IMR-90 (cell line): ENCODE measurements at regions not wholly inside any gene's neighbourhood (a gene's known extent, or its start where the extent isn't known, plus 50 kb on each side); places are given as distances from the start of the nearest gene placed in this dataset.

Experiments used
- ATAC-seq: fragments of 200-7000 bp; cut with Tn5 transposase; 2 replicates; pipeline ENCODE4 v1.9.1; 2020; ENCODE audit warnings: low read depth, mild to moderate bottlenecking, moderate library complexity
- BruUV-seq: library from RNA; stranded (reverse); fragments of 400-500 nt; replicated peaks from 2 replicates; lab custom pipeline; 2021; lab: Mats Ljungman, UMichigan
- CTCF ChIA-PET: fragments of 300-600 bp; formaldehyde crosslinking; extraction: SDS; loops from one replicate; lab custom pipeline; 2021; ENCODE audit warnings: antibody characterized with exemption; lab: Yijun Ruan, JAX
- POLR2A ChIA-PET: fragments of 300-600 bp; sonication (Branson Sonifier 250); formaldehyde crosslinking; loops from one replicate; lab custom pipeline; 2022; ENCODE audit warnings: antibody characterized with exemption; ENCODE audit not compliant: unreplicated experiment; lab: Charles Lee
- DNase-seq: peaks from one replicate; pipeline ENCODE4 v3.0.0; 2013
- H2AFZ ChIP-seq: replicated peaks from 2 replicates; pipeline ENCODE3; 2013; ENCODE audit warnings: low read length, mild to moderate bottlenecking; ENCODE audit not compliant: poor library complexity
- H2AK5ac ChIP-seq: 2 replicates; pipeline ENCODE4 v1.6.1; 2013; ENCODE audit warnings: low read depth, low read length, inconsistent platforms
- H2AK9ac ChIP-seq: replicated peaks from 2 replicates; pipeline ENCODE3; 2013; ENCODE audit warnings: mild to moderate bottlenecking, low read depth, low read length, moderate library complexity; ENCODE audit not compliant: poor library complexity
- H2BK120ac ChIP-seq: 2 replicates; pipeline ENCODE4 v1.6.1; 2013; ENCODE audit warnings: low read depth, low read length, inconsistent platforms
- H2BK15ac ChIP-seq: 3 replicates; pipeline ENCODE4 v1.6.1; 2013; ENCODE audit warnings: low read depth, low read length, inconsistent platforms
- H2BK20ac ChIP-seq: 2 replicates; pipeline ENCODE4 v1.6.1; 2013; ENCODE audit warnings: low read depth, mild to moderate bottlenecking, inconsistent platforms, low read length, moderate library complexity
- H2BK5ac ChIP-seq: 2 replicates; pipeline ENCODE4 v1.6.1; 2013; ENCODE audit warnings: mild to moderate bottlenecking, low read depth, low read length, inconsistent platforms; ENCODE audit not compliant: poor library complexity, severe bottlenecking
- H3K14ac ChIP-seq: replicated peaks from 2 replicates; pipeline ENCODE4 v1.6.1; 2013; ENCODE audit warnings: low read depth, low read length, inconsistent platforms
- H3K18ac ChIP-seq: 2 replicates; pipeline ENCODE4 v1.6.1; 2013; ENCODE audit warnings: low read depth, low read length, control low read depth
- H3K23ac ChIP-seq: 2 replicates; pipeline ENCODE4 v1.6.1; 2013; ENCODE audit warnings: low read depth, low read length, inconsistent platforms
- H3K27ac ChIP-seq: 2 replicates; pipeline ENCODE4 v1.5.1; 2013; ENCODE audit warnings: mild to moderate bottlenecking, control low read depth, low read length; ENCODE audit not compliant: insufficient read depth
- H3K27me3 ChIP-seq: 2 replicates; pipeline ENCODE4 v1.6.1; 2013; ENCODE audit warnings: low read length; ENCODE audit not compliant: control insufficient read depth, insufficient read depth
- H3K36me3 ChIP-seq: 2 replicates; pipeline ENCODE4 v1.6.1; 2013; ENCODE audit warnings: low read length, mixed read lengths; ENCODE audit not compliant: control insufficient read depth, insufficient read depth
- H3K4ac ChIP-seq: 2 replicates; pipeline ENCODE4 v1.6.1; 2013; ENCODE audit warnings: low read depth, low read length, inconsistent platforms
- H3K4me1 ChIP-seq: 2 replicates; pipeline ENCODE4 v1.6.1; 2013; ENCODE audit warnings: low read length, mixed read lengths; ENCODE audit not compliant: control insufficient read depth, insufficient read depth
- H3K4me2 ChIP-seq: 2 replicates; pipeline ENCODE4 v1.6.1; 2013; ENCODE audit warnings: low read depth, mild to moderate bottlenecking, control low read depth, low read length, moderate library complexity
- H3K4me3 ChIP-seq: 2 replicates; pipeline ENCODE4 v1.5.1; 2013; ENCODE audit warnings: low read depth, mild to moderate bottlenecking, control low read depth, low read length, moderate library complexity; ENCODE audit not compliant: insufficient read depth
- H3K56ac ChIP-seq: 2 replicates; pipeline ENCODE4 v1.6.1; 2013; ENCODE audit warnings: low read length, inconsistent platforms; ENCODE audit not compliant: insufficient read depth; ENCODE audit errors: extremely low read depth
- H3K79me1 ChIP-seq, 2 experiments: 2 replicates each; pipeline ENCODE4 v1.6.1; 2013; ENCODE audit warnings: low read length in 2 of 2, inconsistent platforms in 1 of 2, low read depth in 1 of 2
- H3K9ac ChIP-seq: 2 replicates; pipeline ENCODE4 v1.6.1; 2013; ENCODE audit warnings: low read depth, low read length, control low read depth
- H3K9me1 ChIP-seq: 2 replicates; pipeline ENCODE4 v1.6.1; 2013; ENCODE audit warnings: low read length, inconsistent platforms; ENCODE audit not compliant: insufficient read depth
- H3K9me3 ChIP-seq: 2 replicates; pipeline ENCODE4 v1.6.1; 2013; ENCODE audit warnings: low read length; ENCODE audit not compliant: control insufficient read depth, insufficient read depth
- H4K20me1 ChIP-seq: 2 replicates; pipeline ENCODE4 v1.6.1; 2013; ENCODE audit warnings: low read length, inconsistent platforms; ENCODE audit not compliant: insufficient read depth
- H4K5ac ChIP-seq: 2 replicates; pipeline ENCODE4 v1.6.1; 2013; ENCODE audit warnings: mild to moderate bottlenecking, low read depth, low read length, control low read depth
- H4K8ac ChIP-seq, 2 experiments: 2 replicates each; pipeline ENCODE4 v1.6.1; 2013; ENCODE audit warnings: low read depth in 2 of 2, low read length in 2 of 2, control low read depth in 1 of 2, inconsistent platforms in 1 of 2
- H4K91ac ChIP-seq: 2 replicates; pipeline ENCODE4 v1.6.1; 2013; ENCODE audit warnings: low read depth, low read length, inconsistent platforms; ENCODE audit not compliant: insufficient read depth
- NFE2L2 ChIP-seq: fragments of 150-350 bp; IDR thresholded peaks from 2 replicates; pipeline ENCODE4 v1.6.1; 2016; ENCODE audit warnings: low read depth, mild to moderate bottlenecking, low read length
- RAD21 ChIP-seq: IDR thresholded peaks from 2 replicates; pipeline ENCODE4 v1.6.1; 2012; ENCODE audit warnings: low read length, improper control_type of control experiment
- WGBS, 2 experiments: methylation state at CpG; one replicate each; pipeline versions ENCODE4 v1.1.5 to v1.1.7; 2013; ENCODE audit warnings: missing lambda C conversion rate in 2 of 2; ENCODE audit not compliant: insufficient read length in 1 of 2; ENCODE audit errors: extremely low coverage in 2 of 2; 5-methylcytosine and 5-hydroxymethylcytosine counted together
- dilution Hi-C: fragments of 300-500 bp; cut with HindIII; formaldehyde crosslinking; loops from one replicate; pipeline ENCODE4 v1.14.3; 2018; ENCODE audit warnings: low sequenced_read_pairs; ENCODE audit not compliant: unreplicated experiment
- in situ Hi-C: fragments of 300-500 bp; cut with MboI; formaldehyde crosslinking; loops from 3 replicates; pipeline ENCODE4 v1.14.3; 2019; ENCODE audit warnings: low sequenced_read_pairs, inconsistent platforms, mixed read lengths
- intact Hi-C: fragments of 100-400 bp; cut with micrococcal nuclease; formaldehyde crosslinking; loops from 2 replicates; pipeline ENCODE4 v1.10.0; 2022
- TF ChIP-seq, protein P1 (sequence below): fragments of 150-350 bp; IDR thresholded peaks from 2 replicates; pipeline ENCODE4 v1.6.1; 2016; ENCODE audit warnings: low read depth, mild to moderate bottlenecking, low read length, moderate library complexity, borderline replicate concordance

- ChIA-PET POLR2A (no interaction called here), CTCF (no interaction called here)
- Histone ChIP-seq H4K91ac (no peak overlapping the region), H2BK20ac (no peak overlapping the region), H3K23ac (no peak overlapping the region), H4K5ac (no peak overlapping the region), H3K9me1 (0 out of 2 replicates have a peak, but pooled peaks cover 2% of the 10 kb centered on the region), H3K18ac (no peak overlapping the region), H2AK9ac (no peak overlapping the region), H2AK5ac (no peak overlapping the region), H3K4me1 (no peaks in the 10 kb centered on the region), H3K14ac (no peak overlapping the region), H2BK15ac (no peak overlapping the region), H2AFZ (no peak overlapping the region), H3K4ac (no peak overlapping the region), H3K4me3 (no peak overlapping the region), H3K9me3 (no peaks in the 10 kb centered on the region), H2BK120ac (no peak overlapping the region), H3K4me2 (no peak overlapping the region), H2BK5ac (no peak overlapping the region), H3K9ac (no peak overlapping the region), H3K79me1 (no peaks in the 10 kb centered on the region), H3K36me3 (no peaks in the 10 kb centered on the region), H3K56ac (no peak overlapping the region), H3K27ac (no peak overlapping the region), H4K20me1 (no peaks in the 10 kb centered on the region), H3K27me3 (no peaks in the 10 kb centered on the region), H4K8ac (no peak overlapping the region)
- BruUV-seq = no TSS peak
- ATAC-seq (no peak), DNase-seq (no peak)
- TF ChIP-seq NFE2L2 = 0 out of 2 replicates have a peak, but pooled peaks have one; percentile 41
- no peak for TF ChIP-seq RAD21
- TF ChIP-seq, protein P1, sequence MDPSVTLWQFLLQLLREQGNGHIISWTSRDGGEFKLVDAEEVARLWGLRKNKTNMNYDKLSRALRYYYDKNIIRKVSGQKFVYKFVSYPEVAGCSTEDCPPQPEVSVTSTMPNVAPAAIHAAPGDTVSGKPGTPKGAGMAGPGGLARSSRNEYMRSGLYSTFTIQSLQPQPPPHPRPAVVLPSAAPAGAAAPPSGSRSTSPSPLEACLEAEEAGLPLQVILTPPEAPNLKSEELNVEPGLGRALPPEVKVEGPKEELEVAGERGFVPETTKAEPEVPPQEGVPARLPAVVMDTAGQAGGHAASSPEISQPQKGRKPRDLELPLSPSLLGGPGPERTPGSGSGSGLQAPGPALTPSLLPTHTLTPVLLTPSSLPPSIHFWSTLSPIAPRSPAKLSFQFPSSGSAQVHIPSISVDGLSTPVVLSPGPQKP = no peak
- in situ Hi-C loops = no loop called here
- 70% methylated on average over 10 of the region's 15 CpGs; no CpG with 5 or more reads in 1 of the 2 experiments for WGBS, 2 experiments
- intact Hi-C loops = no loop called here
- dilution Hi-C loops = no loop called here
Measured at GRCh38 chr6:40671001-40671693, 84.0 kb upstream of the LRFN2 start.
